ENCODE measurements at regions not wholly inside any gene's neighbourhood (a gene's known extent, or its start where the extent isn't known, plus 50 kb on each side); places are given as distances from the start of the nearest gene placed in this dataset.

DNA sequence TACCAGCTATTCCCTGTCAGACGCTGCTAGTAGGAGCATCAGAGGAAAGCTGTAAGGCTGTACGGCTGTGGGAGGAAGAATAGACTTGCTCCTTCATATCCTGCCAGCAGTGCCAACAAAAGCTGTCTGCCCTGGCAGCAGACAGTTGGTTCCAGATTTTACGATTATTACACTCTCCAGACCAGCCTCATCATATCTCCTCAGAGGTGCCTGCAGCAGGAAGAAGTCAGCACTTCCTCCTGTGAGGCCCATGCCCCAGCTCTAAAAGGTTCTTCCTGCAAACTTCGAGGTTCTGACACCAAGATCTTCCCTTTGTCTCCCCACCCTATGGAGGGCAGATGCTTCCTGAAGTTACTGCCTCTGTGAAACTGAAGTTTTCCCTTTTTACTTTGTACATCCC lies 537.7 kb upstream of the PKDCC start:
- H3K36me3 ChIP-seq = no peaks in the 10 kb centered on the region
- H3K4me3 ChIP-seq = no peak overlapping the region
- 3 to 15% (median 8%) methylated on average over 4 of the region's 4 CpGs for WGBS, 5 donors
- no peak overlapping the region for H3K27ac ChIP-seq
- no peaks in the 10 kb centered on the region for H3K27me3 ChIP-seq (replicated peaks in 1 of 7)
- TF ChIP-seq POLR2AphosphoS5 (IDR thresholded peaks at IDR 0.05) (no peak), POLR2A (IDR thresholded peaks at IDR 0.05) (no peak)
- TF ChIP-seq, protein P1, sequence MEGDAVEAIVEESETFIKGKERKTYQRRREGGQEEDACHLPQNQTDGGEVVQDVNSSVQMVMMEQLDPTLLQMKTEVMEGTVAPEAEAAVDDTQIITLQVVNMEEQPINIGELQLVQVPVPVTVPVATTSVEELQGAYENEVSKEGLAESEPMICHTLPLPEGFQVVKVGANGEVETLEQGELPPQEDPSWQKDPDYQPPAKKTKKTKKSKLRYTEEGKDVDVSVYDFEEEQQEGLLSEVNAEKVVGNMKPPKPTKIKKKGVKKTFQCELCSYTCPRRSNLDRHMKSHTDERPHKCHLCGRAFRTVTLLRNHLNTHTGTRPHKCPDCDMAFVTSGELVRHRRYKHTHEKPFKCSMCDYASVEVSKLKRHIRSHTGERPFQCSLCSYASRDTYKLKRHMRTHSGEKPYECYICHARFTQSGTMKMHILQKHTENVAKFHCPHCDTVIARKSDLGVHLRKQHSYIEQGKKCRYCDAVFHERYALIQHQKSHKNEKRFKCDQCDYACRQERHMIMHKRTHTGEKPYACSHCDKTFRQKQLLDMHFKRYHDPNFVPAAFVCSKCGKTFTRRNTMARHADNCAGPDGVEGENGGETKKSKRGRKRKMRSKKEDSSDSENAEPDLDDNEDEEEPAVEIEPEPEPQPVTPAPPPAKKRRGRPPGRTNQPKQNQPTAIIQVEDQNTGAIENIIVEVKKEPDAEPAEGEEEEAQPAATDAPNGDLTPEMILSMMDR (IDR thresholded peaks at IDR 0.05 in 8 of 11, conservative IDR thresholded peaks at IDR 0.05 in 3 of 11) = no peak
- H3K4me1 ChIP-seq = peaks cover 0 to 8% (median 0%) of the 10 kb centered on the region in 6 donors
- DNase-seq = no peak
- peaks cover 0 to 3% (median 0%) of the 10 kb centered on the region in 8 donors for H3K9me3 ChIP-seq
- intact Hi-C loops (cut with DNase I; ENCODE audit: low total_unique reads) = no loop called here

DNA sequence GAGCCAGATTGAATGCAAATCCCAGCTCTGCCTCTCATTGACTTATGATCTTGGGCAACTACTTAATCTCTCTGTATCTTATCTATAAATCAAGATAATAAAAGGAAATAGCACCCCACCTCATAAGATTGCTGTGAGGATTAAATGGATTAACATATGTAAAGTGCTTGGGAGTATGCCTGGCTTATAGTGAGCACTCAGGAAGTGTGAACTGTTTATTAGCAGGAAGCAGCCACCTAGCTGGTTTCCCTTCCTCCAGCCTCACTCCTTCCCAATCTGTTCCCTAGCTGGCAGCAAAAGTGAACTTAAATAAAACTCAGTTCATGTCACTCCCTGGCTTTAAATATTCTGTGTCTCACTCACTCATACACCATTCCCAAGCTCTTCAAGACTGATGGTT lies 526.6 kb upstream of the PKDCC start:
- no peaks in the 10 kb centered on the region for H3K36me3 ChIP-seq
- H3K27ac ChIP-seq = no peak overlapping the region
- TF ChIP-seq, protein P1 (IDR thresholded peaks at IDR 0.05 in 8 of 11, conservative IDR thresholded peaks at IDR 0.05 in 3 of 11) = no peak
- TF ChIP-seq POLR2AphosphoS5 (IDR thresholded peaks at IDR 0.05) (no peak), POLR2A (IDR thresholded peaks at IDR 0.05) (no peak)
- DNase-seq = no peak
- intact Hi-C loops (cut with DNase I; ENCODE audit: low total_unique reads) = no loop called here
- no peaks in the 10 kb centered on the region for H3K9me3 ChIP-seq
- H3K4me3 ChIP-seq = no peak overlapping the region
- H3K4me1 ChIP-seq = no peaks in the 10 kb centered on the region
- H3K27me3 ChIP-seq (replicated peaks in 1 of 7) = no peaks in the 10 kb centered on the region

DNA sequence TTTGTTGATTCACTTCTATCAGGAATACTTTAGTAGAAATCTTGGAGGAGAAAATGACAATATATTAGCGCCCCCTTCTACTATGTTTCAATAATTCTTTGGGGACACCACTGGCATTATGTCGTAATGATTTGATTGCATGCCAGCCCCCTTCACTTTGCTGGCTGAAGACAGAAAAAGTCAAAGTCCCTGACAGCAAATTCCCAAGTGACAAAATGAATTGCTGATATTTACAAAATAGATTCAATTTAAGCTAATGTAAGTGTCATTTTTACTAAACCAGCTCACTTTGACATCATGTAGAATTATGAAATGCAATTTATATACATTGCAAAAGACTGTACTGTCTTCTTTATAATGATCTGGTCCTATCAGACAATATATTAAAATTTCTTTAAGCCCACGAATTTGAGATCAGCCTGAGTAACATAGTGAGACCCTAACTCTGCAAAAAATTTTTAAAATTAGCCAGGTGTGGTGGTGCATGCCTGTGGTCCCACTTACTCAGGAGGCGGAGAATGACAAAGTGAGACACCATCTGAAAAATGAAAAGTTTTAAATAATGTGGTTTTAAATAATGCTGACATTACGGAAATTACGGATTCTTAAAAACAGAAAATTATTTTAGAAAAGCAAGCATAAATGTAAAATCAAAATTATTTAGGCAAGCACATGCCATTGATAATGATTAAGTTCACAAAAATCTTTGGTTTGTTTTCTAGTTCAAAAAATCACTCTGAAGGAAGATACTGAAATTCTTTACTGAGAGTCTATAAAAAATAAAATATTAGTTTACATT lies 520.1 kb upstream of the PKDCC start:
- 80 to 92% (median 88%) methylated on average over 6 of the region's 6 CpGs for WGBS, 5 donors

DNA sequence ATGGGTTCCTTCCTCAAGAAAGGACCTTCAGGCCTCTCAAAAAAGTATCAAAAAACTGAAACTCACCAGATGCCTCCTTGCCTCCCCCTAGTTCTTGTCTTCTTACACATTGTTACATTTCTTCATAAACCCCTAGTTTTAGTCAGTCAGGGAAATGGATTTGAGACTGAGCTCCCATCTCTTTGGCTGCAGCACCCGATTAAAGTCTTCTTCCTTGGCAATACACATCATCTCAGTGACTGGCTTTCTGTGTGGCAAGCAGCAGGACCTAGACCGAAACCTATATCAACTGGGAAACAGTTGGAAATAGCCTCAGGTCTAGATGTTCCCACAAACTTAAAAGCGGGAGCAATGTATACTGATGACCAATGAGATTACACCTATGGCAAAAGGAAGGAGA lies 512.2 kb upstream of the PKDCC start:
- Histone ChIP-seq H3K9me3 (peaks cover 0 to 40% (median 9%) of the 10 kb centered on the region in 8 donors), H3K4me3 (no peak overlapping the region), H3K27ac (no peak overlapping the region), H3K27me3 (replicated peaks in 1 of 7) (no peaks in the 10 kb centered on the region), H3K36me3 (no peaks in the 10 kb centered on the region), H3K4me1 (no peaks in the 10 kb centered on the region)
- no peak for DNase-seq
- intact Hi-C loops (cut with DNase I; ENCODE audit: low total_unique reads) = no loop called here
- WGBS, 5 donors = 81 to 96% (median 92%) methylated on average over 3 of the region's 3 CpGs
- TF ChIP-seq, protein P1 (IDR thresholded peaks at IDR 0.05 in 8 of 11, conservative IDR thresholded peaks at IDR 0.05 in 3 of 11) = no peak
- no peak for TF ChIP-seq POLR2A (IDR thresholded peaks at IDR 0.05)
- TF ChIP-seq POLR2AphosphoS5 (IDR thresholded peaks at IDR 0.05) = no peak

More for the DNA sequence above, 520.1 kb upstream of the PKDCC start:
- intact Hi-C loops (cut with DNase I; ENCODE audit: low total_unique reads) = no loop called here
- peaks cover 0 to 20% (median 0%) of the 10 kb centered on the region in 8 donors for H3K9me3 ChIP-seq
- no peak overlapping the region for H3K27ac ChIP-seq
- no peak for DNase-seq
- TF ChIP-seq POLR2AphosphoS5 (IDR thresholded peaks at IDR 0.05) = no peak
- no peak for TF ChIP-seq POLR2A (IDR thresholded peaks at IDR 0.05)
- TF ChIP-seq, protein P1 (IDR thresholded peaks at IDR 0.05 in 8 of 11, conservative IDR thresholded peaks at IDR 0.05 in 3 of 11) = no peak
- no peaks in the 10 kb centered on the region for H3K36me3 ChIP-seq
- no peak overlapping the region for H3K4me3 ChIP-seq
- H3K4me1 ChIP-seq = no peaks in the 10 kb centered on the region
- H3K27me3 ChIP-seq (replicated peaks in 1 of 7) = no peaks in the 10 kb centered on the region
